HFFc6 (cell line): ENCODE measurements at regions not wholly inside any gene's neighbourhood (a gene's known extent, or its start where the extent isn't known, plus 50 kb on each side); places are given as distances from the start of the nearest gene placed in this dataset.

Experiments
- DNase-seq: peaks from one replicate; pipeline ENCODE4 v3.0.0-alpha.2; 2018
- H3K27ac Mint-ChIP-seq: 2 replicates; pipeline ENCODE4 v1.8.0; 2020; ENCODE audit warnings: mild to moderate bottlenecking, mixed read lengths
- H3K27me3 Mint-ChIP-seq: 2 replicates; pipeline ENCODE4 v1.8.0; 2021; ENCODE audit warnings: mild to moderate bottlenecking, moderate library complexity, mixed read lengths; ENCODE audit not compliant: insufficient read depth
- H3K36me3 Mint-ChIP-seq: 2 replicates; pipeline ENCODE4 v1.8.0; 2021; ENCODE audit warnings: low read depth, mixed read lengths
- H3K4me1 Mint-ChIP-seq: 2 replicates; pipeline ENCODE4 v1.8.0; 2020; ENCODE audit warnings: low read depth, mixed read lengths
- H3K4me3 Mint-ChIP-seq: 2 replicates; pipeline ENCODE4 v1.8.0; 2020; ENCODE audit warnings: mild to moderate bottlenecking, moderate library complexity, mixed read lengths
- H3K9me3 Mint-ChIP-seq: 2 replicates; pipeline ENCODE4 v1.8.0; 2020; ENCODE audit warnings: mild to moderate bottlenecking, mixed read lengths
- TF ChIP-seq, protein P1 (sequence below): fragments of 200-600 bp; sonication (generic); IDR thresholded peaks from 2 replicates; pipeline ENCODE4 v1.5.0; 2021; ENCODE audit warnings: antibody characterized with exemption, mild to moderate bottlenecking

DNA sequence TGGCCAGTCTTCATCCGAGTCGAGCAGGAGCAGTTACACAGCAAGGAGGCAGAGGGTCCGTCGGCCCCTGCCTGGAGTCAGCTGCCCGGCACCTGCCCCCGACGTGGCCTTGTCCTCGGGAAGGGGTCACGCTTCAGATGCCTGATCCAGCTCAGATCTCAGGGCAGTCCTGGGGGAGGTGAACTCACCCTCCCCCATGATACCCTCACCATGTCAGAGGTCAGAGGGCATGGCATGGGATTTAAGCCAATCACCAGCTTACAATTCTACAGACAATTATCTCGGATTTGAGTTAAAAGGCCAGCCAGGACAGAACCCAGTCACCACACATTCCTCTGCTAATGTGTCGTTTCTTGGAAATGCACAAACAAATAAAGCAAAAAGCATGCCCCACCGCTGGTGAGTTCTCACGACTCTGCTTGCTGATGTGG lies 211.3 kb downstream of the FOXL1 start:
- DNase-seq: peak; percentile 66
- Mint-ChIP-seq H3K27ac (no peak overlapping the region), H3K36me3 (no peaks in the 10 kb centered on the region; the same call in 1 of the 2 replicates), H3K4me1 (peaks cover 37% of the 10 kb centered on the region), H3K9me3 (no peaks in the 10 kb centered on the region), H3K4me3 (no peak overlapping the region), H3K27me3 (peaks cover 18% of the 10 kb centered on the region)
- TF ChIP-seq, protein P1, sequence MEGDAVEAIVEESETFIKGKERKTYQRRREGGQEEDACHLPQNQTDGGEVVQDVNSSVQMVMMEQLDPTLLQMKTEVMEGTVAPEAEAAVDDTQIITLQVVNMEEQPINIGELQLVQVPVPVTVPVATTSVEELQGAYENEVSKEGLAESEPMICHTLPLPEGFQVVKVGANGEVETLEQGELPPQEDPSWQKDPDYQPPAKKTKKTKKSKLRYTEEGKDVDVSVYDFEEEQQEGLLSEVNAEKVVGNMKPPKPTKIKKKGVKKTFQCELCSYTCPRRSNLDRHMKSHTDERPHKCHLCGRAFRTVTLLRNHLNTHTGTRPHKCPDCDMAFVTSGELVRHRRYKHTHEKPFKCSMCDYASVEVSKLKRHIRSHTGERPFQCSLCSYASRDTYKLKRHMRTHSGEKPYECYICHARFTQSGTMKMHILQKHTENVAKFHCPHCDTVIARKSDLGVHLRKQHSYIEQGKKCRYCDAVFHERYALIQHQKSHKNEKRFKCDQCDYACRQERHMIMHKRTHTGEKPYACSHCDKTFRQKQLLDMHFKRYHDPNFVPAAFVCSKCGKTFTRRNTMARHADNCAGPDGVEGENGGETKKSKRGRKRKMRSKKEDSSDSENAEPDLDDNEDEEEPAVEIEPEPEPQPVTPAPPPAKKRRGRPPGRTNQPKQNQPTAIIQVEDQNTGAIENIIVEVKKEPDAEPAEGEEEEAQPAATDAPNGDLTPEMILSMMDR: no peak

DNA sequence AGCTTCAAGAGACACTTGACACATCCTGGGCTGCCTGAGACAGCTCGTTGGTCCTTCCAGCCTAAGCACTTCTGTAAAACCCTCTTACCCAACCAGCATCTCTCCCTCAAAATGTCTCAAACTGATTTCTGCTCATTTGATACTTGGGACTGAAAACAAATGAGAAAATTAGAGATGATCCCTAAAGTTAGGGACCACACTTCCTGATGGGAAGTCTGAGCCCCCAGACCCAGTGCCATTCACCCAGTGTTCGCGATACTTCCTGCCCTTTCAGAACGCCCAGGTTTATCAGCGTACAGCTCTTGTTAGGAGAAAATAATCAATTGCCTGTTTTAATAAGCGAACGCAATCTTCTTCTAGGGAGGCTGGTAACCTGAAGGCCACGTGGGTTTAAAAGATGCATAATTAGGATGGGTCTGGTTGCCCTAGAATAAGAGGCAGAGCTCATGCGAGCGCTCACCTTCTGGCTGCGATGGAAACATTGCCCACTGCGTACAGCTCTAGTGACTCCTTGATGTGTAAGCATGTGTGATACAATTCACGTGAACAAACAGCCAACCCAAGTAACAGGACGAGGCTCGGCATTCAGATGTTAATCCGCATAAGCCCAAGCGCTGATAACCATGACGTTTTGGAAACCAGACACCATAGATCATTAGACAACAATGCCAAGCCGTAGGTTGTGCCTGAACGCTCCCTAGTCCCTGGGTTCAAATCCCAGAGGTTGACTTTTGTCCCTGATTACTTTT lies 213.1 kb downstream of the FOXL1 start:
- no peaks in the 10 kb centered on the region; the same call in 1 of the 2 replicates for H3K36me3 Mint-ChIP-seq
- peak overlapping the region; percentile 77 for H3K27ac Mint-ChIP-seq
- TF ChIP-seq, protein P1: no peak
- peaks cover 15% of the 10 kb centered on the region for H3K27me3 Mint-ChIP-seq
- H3K9me3 Mint-ChIP-seq: no peaks in the 10 kb centered on the region
- H3K4me1 Mint-ChIP-seq: peaks cover 39% of the 10 kb centered on the region
- peak; percentile 91 for DNase-seq
- peak overlapping the region; percentile 32; the same call in 1 of the 2 replicates for H3K4me3 Mint-ChIP-seq

DNA sequence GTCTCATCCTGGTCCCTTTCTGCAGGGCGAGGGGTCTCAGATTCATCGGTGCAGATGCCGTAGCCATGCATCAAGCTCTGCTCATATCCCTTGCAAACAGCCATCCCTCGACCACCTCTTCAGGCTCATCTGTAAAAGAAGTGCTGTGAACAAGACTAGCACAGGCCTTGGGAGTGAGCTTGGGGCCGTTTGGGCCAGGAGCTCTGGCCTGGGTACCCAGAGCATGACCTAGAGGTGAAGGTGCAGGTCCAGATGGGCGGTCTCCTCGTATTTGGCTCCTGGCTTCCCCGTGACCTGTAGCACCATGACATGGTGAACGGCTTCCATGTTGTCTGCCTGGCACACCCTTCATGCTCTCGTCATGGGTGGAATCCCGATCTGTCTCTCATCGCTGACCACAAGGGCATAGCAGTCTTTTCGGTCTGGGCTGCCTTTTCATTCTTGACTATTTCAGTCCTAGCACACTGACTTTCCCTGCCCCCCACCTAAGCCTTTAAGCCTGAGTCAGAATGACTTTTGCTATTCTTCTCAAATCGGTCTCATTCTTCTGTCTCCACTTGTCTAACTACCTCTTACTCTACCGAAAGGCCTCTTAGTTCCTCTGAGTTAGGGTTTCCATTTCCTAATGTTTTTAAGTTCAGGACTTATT lies 216.0 kb downstream of the FOXL1 start:
- Mint-ChIP-seq H3K27me3 (peaks cover 35% of the 10 kb centered on the region), H3K27ac (no peak overlapping the region), H3K36me3 (no peaks in the 10 kb centered on the region; the same call in 1 of the 2 replicates), H3K4me1 (peaks cover 32% of the 10 kb centered on the region), H3K9me3 (no peaks in the 10 kb centered on the region), H3K4me3 (no peak overlapping the region)
- no peak for DNase-seq
- TF ChIP-seq, protein P1: no peak

DNA sequence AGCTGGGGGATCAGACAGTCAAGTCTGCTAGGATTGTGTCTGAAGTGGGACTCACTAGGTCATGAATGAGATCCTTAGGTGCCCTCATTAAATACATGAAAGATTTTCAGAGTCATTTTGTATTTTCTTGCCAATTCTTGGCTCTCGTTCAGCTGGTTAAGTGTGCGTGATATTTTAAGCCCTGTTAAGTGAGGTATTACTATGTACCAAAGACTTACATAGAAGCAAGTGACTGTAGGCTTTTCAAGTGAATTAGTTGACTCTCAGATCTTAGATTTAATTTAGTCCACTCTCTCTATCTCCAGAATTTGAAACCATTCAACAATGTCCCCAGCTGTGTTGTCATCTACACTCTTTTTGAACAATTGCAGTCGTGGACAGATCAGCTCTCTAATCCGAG lies 219.4 kb downstream of the FOXL1 start:
- peaks cover 6% of the 10 kb centered on the region; the same call in 1 of the 2 replicates for H3K4me1 Mint-ChIP-seq
- TF ChIP-seq, protein P1: no peak
- peaks cover 54% of the 10 kb centered on the region for H3K27me3 Mint-ChIP-seq
- H3K27ac Mint-ChIP-seq: no peak overlapping the region
- no peak overlapping the region for H3K4me3 Mint-ChIP-seq
- H3K36me3 Mint-ChIP-seq: no peaks in the 10 kb centered on the region; the same call in 1 of the 2 replicates
- DNase-seq: no peak
- no peaks in the 10 kb centered on the region for H3K9me3 Mint-ChIP-seq

DNA sequence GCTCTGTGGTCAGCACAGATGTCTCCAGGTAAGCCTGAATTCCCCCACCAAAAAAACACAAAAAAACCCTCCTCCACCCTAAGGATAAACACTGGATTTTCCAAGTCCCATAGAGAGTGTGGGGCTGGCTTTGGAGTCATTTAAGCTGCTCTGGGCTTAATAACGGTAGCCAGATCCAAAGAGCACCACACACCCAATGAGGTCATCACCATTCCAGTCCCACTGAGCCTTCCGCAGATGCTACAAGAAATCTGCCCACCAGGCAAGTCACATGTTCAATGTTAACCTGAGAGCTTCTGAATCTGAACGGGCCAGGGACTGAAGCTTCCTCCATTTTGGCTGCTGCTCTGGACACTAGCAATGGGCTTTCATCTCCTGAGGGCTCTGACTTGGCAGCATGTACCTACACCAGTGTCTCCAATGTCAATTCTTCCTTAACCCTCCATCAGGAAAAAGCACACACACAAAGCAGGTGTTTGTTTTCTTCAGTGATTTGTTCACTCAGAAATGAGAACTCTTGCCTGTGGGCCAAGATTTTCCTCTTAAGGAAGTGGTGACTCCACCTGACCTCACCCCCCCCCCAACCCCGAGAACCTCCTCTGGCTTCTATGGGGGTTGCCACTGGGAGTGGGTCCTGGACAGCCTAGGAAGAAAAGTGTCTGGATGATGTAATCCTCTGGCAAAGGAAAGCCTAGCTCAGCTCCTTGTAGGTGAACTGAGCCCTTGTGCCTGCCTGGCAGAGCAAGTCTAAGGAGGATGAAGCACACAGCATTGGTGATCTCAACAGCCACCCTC lies 220.1 kb downstream of the FOXL1 start:
- TF ChIP-seq, protein P1: no peak
- no peak overlapping the region for H3K27ac Mint-ChIP-seq
- H3K4me1 Mint-ChIP-seq: peaks cover 6% of the 10 kb centered on the region; the same call in 1 of the 2 replicates
- H3K36me3 Mint-ChIP-seq: no peaks in the 10 kb centered on the region; the same call in 1 of the 2 replicates
- no peak for DNase-seq
- H3K4me3 Mint-ChIP-seq: no peak overlapping the region
- peaks cover 59% of the 10 kb centered on the region for H3K27me3 Mint-ChIP-seq
- H3K9me3 Mint-ChIP-seq: peaks cover under 1% of the 10 kb centered on the region; the same call in 1 of the 2 replicates
